Endothelial cell (in vitro differentiated cells): ENCODE measurements at regions not wholly inside any gene's neighbourhood (a gene's known extent, or its start where the extent isn't known, plus 50 kb on each side); places are given as distances from the start of the nearest gene placed in this dataset.

Source experiments
- DNase-seq: peaks from one replicate; pipeline ENCODE4 v3.0.0; 2021; ENCODE audit warnings: low spot score
- H3K27ac Mint-ChIP-seq: one replicate; pipeline ENCODE4 v1.8.0; 2021; ENCODE audit warnings: mixed read lengths, inconsistent platforms; ENCODE audit not compliant: unreplicated experiment
- H3K27me3 Mint-ChIP-seq: one replicate; pipeline ENCODE4 v1.8.0; 2021; ENCODE audit warnings: mild to moderate bottlenecking, moderate library complexity, mixed read lengths, inconsistent platforms; ENCODE audit not compliant: unreplicated experiment
- H3K36me3 Mint-ChIP-seq: one replicate; pipeline ENCODE4 v1.8.0; 2021; ENCODE audit warnings: mild to moderate bottlenecking, low read depth, mixed read lengths, inconsistent platforms; ENCODE audit not compliant: unreplicated experiment
- H3K4me1 Mint-ChIP-seq: one replicate; pipeline ENCODE4 v1.8.0; 2021; ENCODE audit warnings: mild to moderate bottlenecking, mixed read lengths, inconsistent platforms; ENCODE audit not compliant: unreplicated experiment
- H3K4me3 Mint-ChIP-seq: one replicate; pipeline ENCODE4 v1.8.0; 2021; ENCODE audit warnings: mild to moderate bottlenecking, mixed read lengths, inconsistent platforms; ENCODE audit not compliant: unreplicated experiment
- H3K9me3 Mint-ChIP-seq: one replicate; pipeline ENCODE4 v1.8.0; 2021; ENCODE audit warnings: mixed read lengths, inconsistent platforms; ENCODE audit not compliant: unreplicated experiment
- TF ChIP-seq, protein P1 (sequence below): fragments of 200-600 bp; sonication (generic); IDR thresholded peaks from one replicate; pipeline ENCODE4 v1.5.0; 2021; ENCODE audit warnings: antibody characterized with exemption; ENCODE audit not compliant: unreplicated experiment

DNA sequence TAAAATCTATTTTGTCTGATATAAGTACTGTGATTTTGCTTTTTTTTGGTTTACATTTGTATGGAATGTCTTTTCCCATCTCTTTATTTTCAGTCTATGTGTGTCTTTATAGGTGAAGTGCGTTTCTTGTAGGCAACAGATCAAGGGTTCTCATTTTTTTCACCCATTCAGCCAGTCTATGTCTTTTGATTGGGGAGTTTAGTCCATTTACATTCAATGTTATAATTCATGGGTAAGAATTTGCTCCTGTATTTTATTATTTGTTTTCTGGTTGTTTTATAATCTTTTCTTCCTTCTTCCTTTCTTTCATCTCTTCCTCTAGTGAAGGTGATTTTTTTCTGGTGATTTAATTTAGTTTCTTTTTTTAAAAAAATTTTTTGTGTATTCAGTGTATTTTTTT, 104.8 kb upstream of the TMEM229A start:
- Mint-ChIP-seq H3K4me3 (no peak overlapping the region), H3K27ac (no peak overlapping the region), H3K36me3 (peaks cover 4% of the 10 kb centered on the region), H3K9me3 (no peaks in the 10 kb centered on the region), H3K4me1 (no peaks in the 10 kb centered on the region), H3K27me3 (no peaks in the 10 kb centered on the region)
- no peak for DNase-seq
- TF ChIP-seq, protein P1, sequence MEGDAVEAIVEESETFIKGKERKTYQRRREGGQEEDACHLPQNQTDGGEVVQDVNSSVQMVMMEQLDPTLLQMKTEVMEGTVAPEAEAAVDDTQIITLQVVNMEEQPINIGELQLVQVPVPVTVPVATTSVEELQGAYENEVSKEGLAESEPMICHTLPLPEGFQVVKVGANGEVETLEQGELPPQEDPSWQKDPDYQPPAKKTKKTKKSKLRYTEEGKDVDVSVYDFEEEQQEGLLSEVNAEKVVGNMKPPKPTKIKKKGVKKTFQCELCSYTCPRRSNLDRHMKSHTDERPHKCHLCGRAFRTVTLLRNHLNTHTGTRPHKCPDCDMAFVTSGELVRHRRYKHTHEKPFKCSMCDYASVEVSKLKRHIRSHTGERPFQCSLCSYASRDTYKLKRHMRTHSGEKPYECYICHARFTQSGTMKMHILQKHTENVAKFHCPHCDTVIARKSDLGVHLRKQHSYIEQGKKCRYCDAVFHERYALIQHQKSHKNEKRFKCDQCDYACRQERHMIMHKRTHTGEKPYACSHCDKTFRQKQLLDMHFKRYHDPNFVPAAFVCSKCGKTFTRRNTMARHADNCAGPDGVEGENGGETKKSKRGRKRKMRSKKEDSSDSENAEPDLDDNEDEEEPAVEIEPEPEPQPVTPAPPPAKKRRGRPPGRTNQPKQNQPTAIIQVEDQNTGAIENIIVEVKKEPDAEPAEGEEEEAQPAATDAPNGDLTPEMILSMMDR, result no peak

DNA sequence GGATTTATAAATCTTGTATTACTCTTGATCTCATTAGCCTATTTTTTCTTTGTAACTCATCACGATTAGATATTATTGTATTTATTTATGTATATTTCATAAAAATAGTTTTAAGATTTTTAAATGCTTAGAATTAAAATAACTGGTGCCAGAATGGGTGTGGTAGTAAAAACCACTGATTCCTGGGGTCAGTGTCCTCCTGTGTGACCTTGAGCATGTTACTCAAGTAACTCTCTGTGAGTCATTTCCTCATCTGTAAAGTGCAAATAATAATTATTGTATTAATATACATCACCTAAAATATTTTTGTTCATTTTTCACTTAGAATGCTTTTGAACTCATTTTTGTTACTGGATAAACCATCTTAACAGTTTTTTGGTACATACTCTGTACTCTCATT, 91.3 kb upstream of the TMEM229A start:
- no peaks in the 10 kb centered on the region for H3K36me3 Mint-ChIP-seq
- H3K9me3 Mint-ChIP-seq, result no peaks in the 10 kb centered on the region
- DNase-seq, result no peak
- H3K27ac Mint-ChIP-seq, result no peak overlapping the region
- peaks cover 2% of the 10 kb centered on the region for H3K27me3 Mint-ChIP-seq
- no peak overlapping the region for H3K4me3 Mint-ChIP-seq
- H3K4me1 Mint-ChIP-seq, result no peaks in the 10 kb centered on the region
- TF ChIP-seq, protein P1, result no peak

DNA sequence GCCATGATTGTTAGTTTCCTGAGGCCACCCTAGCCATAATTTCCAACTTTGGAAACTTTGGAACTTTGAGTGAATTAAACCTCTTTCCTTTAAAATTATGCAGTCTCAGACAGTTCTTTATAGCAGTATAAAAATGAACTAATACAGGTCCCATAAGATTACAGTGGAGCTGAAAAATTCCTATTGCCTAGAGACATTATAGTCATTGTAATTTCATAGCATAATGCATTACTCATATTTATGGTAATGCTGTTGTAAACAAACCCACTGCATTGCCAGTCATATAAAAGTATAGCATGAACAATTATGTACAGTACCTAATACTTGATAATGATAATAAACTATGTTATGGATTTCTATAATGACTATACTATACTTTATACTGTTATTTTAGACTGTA, 88.0 kb upstream of the TMEM229A start:
- TF ChIP-seq, protein P1, result no peak
- Mint-ChIP-seq H3K4me3 (no peak overlapping the region), H3K27me3 (peaks cover 2% of the 10 kb centered on the region), H3K27ac (no peak overlapping the region), H3K9me3 (no peaks in the 10 kb centered on the region), H3K36me3 (no peaks in the 10 kb centered on the region), H3K4me1 (no peaks in the 10 kb centered on the region)
- DNase-seq, result no peak

DNA sequence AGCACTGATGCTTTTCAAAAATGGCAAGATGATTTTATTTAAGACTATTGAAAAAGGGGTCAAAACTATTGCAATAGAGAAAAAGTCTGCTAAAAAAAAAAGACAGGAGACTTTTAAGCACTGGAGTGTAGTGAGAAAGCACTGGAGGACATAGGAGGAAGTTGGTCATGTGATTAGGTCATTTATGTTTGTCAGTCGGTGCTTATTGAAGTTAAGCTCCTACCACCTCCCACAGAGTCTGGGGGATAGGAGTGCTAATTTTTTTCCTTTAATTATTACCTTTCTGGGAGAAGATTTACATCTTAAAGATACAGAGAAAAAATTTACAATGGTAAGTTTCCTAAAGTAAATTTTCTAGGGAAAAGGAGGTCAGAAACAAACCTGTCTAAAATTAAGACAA, 80.2 kb upstream of the TMEM229A start:
- H3K36me3 Mint-ChIP-seq, result no peaks in the 10 kb centered on the region
- no peaks in the 10 kb centered on the region for H3K27me3 Mint-ChIP-seq
- no peak overlapping the region for H3K27ac Mint-ChIP-seq
- H3K9me3 Mint-ChIP-seq, result no peaks in the 10 kb centered on the region
- peaks cover 15% of the 10 kb centered on the region for H3K4me1 Mint-ChIP-seq
- H3K4me3 Mint-ChIP-seq, result no peak overlapping the region
- DNase-seq, result no peak
- TF ChIP-seq, protein P1, result no peak

DNA sequence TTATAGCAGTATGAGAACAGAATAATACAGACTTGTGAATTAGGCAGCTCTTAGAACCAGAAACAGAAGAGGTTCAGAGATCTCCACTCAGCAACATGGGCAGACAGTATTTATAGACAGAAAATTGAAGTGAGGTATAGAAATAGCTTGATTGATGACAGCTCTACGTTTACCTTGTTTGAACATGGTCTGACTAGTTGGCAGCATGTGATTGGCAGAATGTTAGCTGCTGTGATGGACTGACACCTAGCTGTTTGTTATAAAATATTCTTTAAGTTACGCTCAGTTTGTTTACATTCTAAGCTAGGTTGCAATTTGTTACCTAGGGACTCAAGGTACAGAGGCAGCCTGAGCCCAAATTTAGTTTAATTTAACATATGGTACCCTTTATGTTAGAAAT, 73.7 kb upstream of the TMEM229A start:
- no peak for DNase-seq
- Mint-ChIP-seq H3K27me3 (no peaks in the 10 kb centered on the region), H3K9me3 (no peaks in the 10 kb centered on the region), H3K4me1 (no peaks in the 10 kb centered on the region), H3K27ac (no peak overlapping the region), H3K36me3 (no peaks in the 10 kb centered on the region), H3K4me3 (no peak overlapping the region)
- TF ChIP-seq, protein P1, result no peak
